Trophoblast cell (in vitro differentiated cells and primary cell): ENCODE measurements at regions not wholly inside any gene's neighbourhood (a gene's known extent, or its start where the extent isn't known, plus 50 kb on each side); places are given as distances from the start of the nearest gene placed in this dataset.

Experiments used
- DNase-seq, 2 donors: peaks; one replicate each; pipeline ENCODE4 v3.0.0-alpha.2; 2016
- H2AFZ ChIP-seq: 2 replicates; pipeline ENCODE4 v1.6.1; 2013; ENCODE audit warnings: low read length, moderate library complexity, mild to moderate bottlenecking; ENCODE audit not compliant: insufficient read depth, poor library complexity
- H2AK5ac ChIP-seq: 2 replicates; pipeline ENCODE4 v1.6.1; 2013; ENCODE audit warnings: mild to moderate bottlenecking, low read length
- H2BK120ac ChIP-seq: 2 replicates; pipeline ENCODE4 v1.6.1; 2013; ENCODE audit warnings: low read length, mild to moderate bottlenecking, moderate library complexity; ENCODE audit not compliant: insufficient read depth, poor library complexity
- H2BK12ac ChIP-seq: 2 replicates; pipeline ENCODE4 v1.6.1; 2013; ENCODE audit warnings: mild to moderate bottlenecking, low read length, moderate library complexity
- H2BK5ac ChIP-seq: 2 replicates; pipeline ENCODE4 v1.6.1; 2013; ENCODE audit warnings: low read length, low read depth, moderate library complexity, mild to moderate bottlenecking; ENCODE audit not compliant: poor library complexity
- H3K14ac ChIP-seq: 2 replicates; pipeline ENCODE4 v1.6.1; 2013; ENCODE audit warnings: mild to moderate bottlenecking, low read length
- H3K18ac ChIP-seq: 2 replicates; pipeline ENCODE4 v1.6.1; 2013; ENCODE audit warnings: mild to moderate bottlenecking, low read length
- H3K23ac ChIP-seq: 2 replicates; pipeline ENCODE4 v1.6.1; 2013; ENCODE audit warnings: low read length
- H3K27ac ChIP-seq: 2 replicates; pipeline ENCODE4 v1.5.1; 2013; ENCODE audit warnings: low read depth, mild to moderate bottlenecking, inconsistent platforms, low read length, moderate library complexity
- H3K27me3 ChIP-seq: 2 replicates; pipeline ENCODE4 v1.6.1; 2013; ENCODE audit warnings: inconsistent platforms, mild to moderate bottlenecking, low read length, moderate library complexity; ENCODE audit not compliant: insufficient read depth
- H3K36me3 ChIP-seq, 2 experiments: 1 replicate in 1 of 2; 2 replicates in 1 of 2; pipeline ENCODE4 v1.6.1; 2013; ENCODE audit warnings: low read length in 2 of 2, mild to moderate bottlenecking in 2 of 2, moderate library complexity in 1 of 2; ENCODE audit not compliant: insufficient read depth in 2 of 2, control insufficient read depth in 1 of 2
- H3K4ac ChIP-seq: 2 replicates; pipeline ENCODE4 v1.6.1; 2013; ENCODE audit warnings: low read depth, mild to moderate bottlenecking, low read length, moderate library complexity
- H3K4me1 ChIP-seq, 2 experiments: 1 replicate in 1 of 2; 2 replicates in 1 of 2; pipeline ENCODE4 v1.6.1; 2013; ENCODE audit warnings: low read length in 2 of 2, mild to moderate bottlenecking in 2 of 2, moderate library complexity in 1 of 2; ENCODE audit not compliant: insufficient read depth in 2 of 2, control insufficient read depth in 1 of 2
- H3K4me2 ChIP-seq: 2 replicates; pipeline ENCODE4 v1.6.1; 2013; ENCODE audit warnings: inconsistent platforms, mild to moderate bottlenecking, low read length, moderate library complexity
- H3K4me3 ChIP-seq: 2 replicates; pipeline ENCODE4 v1.5.1; 2013; ENCODE audit warnings: mild to moderate bottlenecking, low read depth, low read length, inconsistent platforms
- H3K79me1 ChIP-seq: one replicate; pipeline ENCODE4 v1.6.1; 2013; ENCODE audit warnings: low read length
- H3K79me2 ChIP-seq: 2 replicates; pipeline ENCODE4 v1.6.1; 2013; ENCODE audit warnings: low read length, mild to moderate bottlenecking; ENCODE audit not compliant: control insufficient read depth, insufficient read depth, poor library complexity
- H3K9ac ChIP-seq: 2 replicates; pipeline ENCODE4 v1.6.1; 2013; ENCODE audit warnings: mild to moderate bottlenecking, low read length
- H3K9me3 ChIP-seq: 2 replicates; pipeline ENCODE4 v1.6.1; 2013; ENCODE audit warnings: low read depth, mild to moderate bottlenecking, control low read depth, inconsistent platforms, low read length; ENCODE audit not compliant: insufficient read depth
- H4K12ac ChIP-seq: 2 replicates; pipeline ENCODE4 v1.6.1; 2013; ENCODE audit warnings: low read depth, mild to moderate bottlenecking, low read length, moderate library complexity
- H4K8ac ChIP-seq: 2 replicates; pipeline ENCODE4 v1.6.1; 2013; ENCODE audit warnings: low read depth, mild to moderate bottlenecking, low read length, moderate library complexity
- H4K91ac ChIP-seq: one replicate; pipeline ENCODE4 v1.6.1; 2013; ENCODE audit warnings: low read depth, mild to moderate bottlenecking, low read length, moderate library complexity
- WGBS: extraction: QIAGEN DNeasy Blood & Tissue Kit; methylation state at CpG from one replicate; pipeline ENCODE4 v1.1.7; 2013; ENCODE audit warnings: missing lambda C conversion rate; ENCODE audit not compliant: insufficient read length, insufficient coverage; ENCODE audit errors: extremely low coverage; 5-methylcytosine and 5-hydroxymethylcytosine counted together

DNA sequence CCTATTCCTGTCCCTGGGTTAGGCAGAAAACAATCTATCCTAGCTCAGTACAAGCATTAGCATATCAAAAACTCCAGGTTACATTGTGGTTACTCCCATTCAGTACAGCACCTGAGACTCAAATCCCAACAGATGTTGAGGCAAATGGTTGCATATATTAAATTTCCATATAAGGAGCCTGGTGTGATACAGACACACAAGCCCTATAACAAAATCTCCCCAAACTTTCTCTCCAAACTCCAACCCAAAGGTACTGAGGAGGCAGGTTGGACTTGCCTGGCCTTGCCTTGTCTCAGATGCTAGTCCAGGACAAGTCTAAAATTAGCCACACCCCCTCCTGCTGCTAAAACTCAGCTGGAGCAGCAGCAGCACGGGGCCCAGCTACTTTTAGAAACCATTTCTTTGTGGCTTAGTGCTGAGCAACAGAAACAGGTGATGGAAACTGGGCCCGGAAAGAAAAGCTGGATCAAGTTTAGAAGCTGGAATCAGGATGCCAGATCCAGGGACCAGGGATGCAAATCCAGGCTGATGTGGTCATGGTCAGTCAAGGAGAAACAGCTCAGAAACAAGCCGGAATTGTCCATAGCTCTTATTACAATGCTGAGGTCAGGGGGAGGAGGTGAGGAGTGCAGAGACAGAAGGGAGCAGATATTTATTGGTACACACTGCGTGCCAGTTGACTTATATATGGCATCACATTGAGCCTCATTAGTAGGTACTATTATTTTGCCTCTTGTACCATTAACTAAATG lies 73.7 kb upstream of the AMOTL1 start:
- Histone ChIP-seq H4K12ac (no peak overlapping the region), H4K91ac (no peak overlapping the region), H2AK5ac (no peak overlapping the region), H2AFZ (no peak overlapping the region), H3K4me3 (no peak overlapping the region), H3K27me3 (no peaks in the 10 kb centered on the region), H2BK12ac (no peak overlapping the region), H3K23ac (no peak overlapping the region), H3K4me2 (no peak overlapping the region), H3K4me1 (no peaks in the 10 kb centered on the region), H3K14ac (no peak overlapping the region), H2BK120ac (no peak overlapping the region), H3K4ac (no peak overlapping the region), H4K8ac (no peak overlapping the region), H3K9ac (no peak overlapping the region), H3K79me2 (no peaks in the 10 kb centered on the region), H3K27ac (no peak overlapping the region), H2BK5ac (no peak overlapping the region), H3K18ac (no peak overlapping the region), H3K79me1 (no peaks in the 10 kb centered on the region), H3K9me3 (no peaks in the 10 kb centered on the region), H3K36me3 (no peaks in the 10 kb centered on the region)
- WGBS, result no CpG with 5 or more reads among the region's 4 CpGs
- DNase-seq, result no peak

DNA sequence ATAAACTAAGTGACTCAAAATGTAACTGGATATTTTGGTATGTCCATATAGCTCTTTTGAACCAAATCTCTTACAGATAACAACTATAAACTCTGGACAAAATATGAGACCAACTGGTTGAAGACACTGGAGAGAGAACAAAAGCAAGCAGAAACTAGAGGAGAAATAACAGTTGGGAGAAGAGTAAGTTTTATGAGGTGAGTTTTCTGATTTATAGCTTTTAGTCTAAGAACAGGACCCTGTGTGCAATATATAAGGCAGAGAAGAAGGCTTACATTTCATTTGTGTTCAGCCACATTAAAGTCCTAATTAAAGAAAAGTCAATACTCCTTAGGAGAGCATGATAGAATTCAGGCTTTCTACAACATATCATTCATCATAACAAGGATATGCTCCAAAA lies 71.0 kb upstream of the AMOTL1 start:
- no peak overlapping the region for H3K27ac ChIP-seq

DNA sequence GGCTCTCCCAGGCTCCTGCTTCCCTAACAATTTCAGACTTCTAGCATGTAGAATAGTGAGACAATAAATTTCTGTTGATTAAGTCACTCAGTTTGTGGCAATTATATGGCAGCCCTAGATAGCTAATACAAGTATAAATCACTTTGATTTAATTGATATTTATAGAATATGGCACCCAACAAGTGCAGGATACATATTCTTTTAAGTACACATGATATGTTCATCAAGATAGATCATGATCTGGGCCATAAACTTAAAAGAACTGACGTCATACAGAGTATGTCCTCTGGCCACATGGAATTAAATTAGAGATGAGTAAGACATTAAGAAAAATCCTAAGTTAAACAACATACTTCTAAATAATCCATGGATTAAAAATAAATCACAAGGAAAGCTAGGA lies 67.5 kb upstream of the AMOTL1 start:
- Histone ChIP-seq H3K4ac (no peak overlapping the region), H4K12ac (no peak overlapping the region), H3K14ac (no peak overlapping the region), H2BK120ac (no peak overlapping the region), H2BK12ac (no peak overlapping the region), H3K27ac (no peak overlapping the region), H3K9me3 (no peaks in the 10 kb centered on the region), H3K4me2 (no peak overlapping the region), H3K79me1 (peaks cover 2% of the 10 kb centered on the region), H3K9ac (no peak overlapping the region), H3K23ac (no peak overlapping the region), H3K79me2 (no peaks in the 10 kb centered on the region), H3K27me3 (no peaks in the 10 kb centered on the region), H3K36me3 (no peaks in the 10 kb centered on the region), H2BK5ac (no peak overlapping the region), H4K8ac (no peak overlapping the region), H3K18ac (no peak overlapping the region), H3K4me1 (peaks cover 0 to 3% of the 10 kb centered on the region in 2 experiments), H3K4me3 (no peak overlapping the region), H4K91ac (no peak overlapping the region), H2AK5ac (no peak overlapping the region), H2AFZ (no peak overlapping the region)
- DNase-seq, result no peak
- no CpG with 5 or more reads among the region's 1 CpG for WGBS

More for the DNA sequence above, 71.0 kb upstream of the AMOTL1 start:
- Histone ChIP-seq H3K4ac (no peak overlapping the region), H3K14ac (no peak overlapping the region), H4K91ac (no peak overlapping the region), H3K9me3 (no peaks in the 10 kb centered on the region), H4K12ac (no peak overlapping the region), H3K36me3 (no peaks in the 10 kb centered on the region), H3K79me2 (no peaks in the 10 kb centered on the region), H2AFZ (no peak overlapping the region), H3K23ac (no peak overlapping the region), H3K4me1 (no peaks in the 10 kb centered on the region), H2BK120ac (no peak overlapping the region), H2BK5ac (no peak overlapping the region), H3K79me1 (no peaks in the 10 kb centered on the region), H3K4me3 (no peak overlapping the region), H3K9ac (no peak overlapping the region), H3K4me2 (no peak overlapping the region), H3K27me3 (no peaks in the 10 kb centered on the region), H2AK5ac (no peak overlapping the region), H2BK12ac (no peak overlapping the region), H3K18ac (no peak overlapping the region), H4K8ac (no peak overlapping the region)
- DNase-seq, result no peak

DNA sequence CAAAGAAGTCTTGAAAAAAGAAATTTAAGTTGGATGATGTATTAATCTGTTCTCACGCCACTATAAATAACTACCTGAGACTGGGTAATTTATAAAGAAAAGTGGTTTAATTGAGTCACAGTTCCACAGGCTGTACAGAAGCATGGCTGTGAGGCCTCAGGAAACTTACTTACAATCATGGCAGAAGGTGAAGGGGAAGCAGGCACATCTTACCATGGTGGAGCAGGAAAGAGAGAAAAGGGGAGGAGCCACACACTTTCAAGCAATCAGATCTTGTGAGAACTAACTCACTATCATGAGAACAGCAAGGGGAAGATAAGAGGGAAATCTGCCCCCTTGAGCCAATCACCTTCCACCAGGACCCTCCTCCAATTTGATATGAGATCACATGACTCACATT lies 65.7 kb upstream of the AMOTL1 start:
- no CpG with 5 or more reads among the region's 1 CpG for WGBS
- Histone ChIP-seq H3K4ac (no peak overlapping the region), H3K79me1 (peaks cover 9% of the 10 kb centered on the region), H3K27ac (no peak overlapping the region), H2BK120ac (no peak overlapping the region), H3K14ac (no peak overlapping the region), H2BK5ac (no peak overlapping the region), H4K12ac (no peak overlapping the region), H3K4me1 (peaks cover 2 to 7% of the 10 kb centered on the region in 2 experiments), H3K4me2 (no peak overlapping the region), H4K91ac (no peak overlapping the region), H3K18ac (no peak overlapping the region), H2BK12ac (no peak overlapping the region), H4K8ac (no peak overlapping the region), H3K4me3 (no peak overlapping the region), H3K79me2 (no peaks in the 10 kb centered on the region), H3K27me3 (no peaks in the 10 kb centered on the region), H2AK5ac (no peak overlapping the region), H3K23ac (no peak overlapping the region), H3K9ac (no peak overlapping the region), H3K9me3 (no peaks in the 10 kb centered on the region), H3K36me3 (no peaks in the 10 kb centered on the region), H2AFZ (no peak overlapping the region)
- no peak for DNase-seq
